HG03378 (cell line): ENCODE measurements at regions not wholly inside any gene's neighbourhood (a gene's known extent, or its start where the extent isn't known, plus 50 kb on each side); places are given as distances from the start of the nearest gene placed in this dataset.

Source experiments
- ATAC-seq: cut with Tn5 transposase; IDR thresholded peaks from one replicate; pipeline ENCODE4 v1.9.1; 2021; ENCODE audit warnings: mild to moderate bottlenecking, moderate library complexity; ENCODE audit not compliant: unreplicated experiment

GRCh38 chr3:193825617-193826016, 232.6 kb downstream of the OPA1 start:
- no peak for ATAC-seq

GRCh38 chr3:193826159-193826795, 233.3 kb downstream of the OPA1 start:
- no peak for ATAC-seq

- ATAC-seq = no peak
These were observed 234.1 kb downstream of the OPA1 start for GRCh38 chr3:193827040-193827669.

- ATAC-seq = no peak
These were observed 234.9 kb downstream of the OPA1 start for GRCh38 chr3:193827871-193828270.

- no peak for ATAC-seq
These were observed 235.5 kb downstream of the OPA1 start for GRCh38 chr3:193828477-193828876.

GRCh38 chr3:193829781-193830180, 236.8 kb downstream of the OPA1 start:
- ATAC-seq = no peak

GRCh38 chr3:193830791-193831191, 237.8 kb downstream of the OPA1 start:
- ATAC-seq = no peak

- ATAC-seq = peak; percentile 70
These were observed 238.8 kb downstream of the OPA1 start for GRCh38 chr3:193831495-193832455.

GRCh38 chr3:193832833-193833413, 239.9 kb downstream of the OPA1 start:
- no peak for ATAC-seq

- no peak for ATAC-seq
These were observed 240.6 kb downstream of the OPA1 start for GRCh38 chr3:193833592-193833991.

GRCh38 chr3:193835414-193835813, 242.4 kb downstream of the OPA1 start:
- ATAC-seq = no peak

GRCh38 chr3:193836511-193836910, 243.5 kb downstream of the OPA1 start:
- ATAC-seq = no peak

GRCh38 chr3:193836918-193837317, 243.9 kb downstream of the OPA1 start:
- ATAC-seq = no peak

GRCh38 chr3:193837347-193837827, 244.4 kb downstream of the OPA1 start:
- ATAC-seq = no peak

GRCh38 chr3:193840111-193840641, 247.2 kb downstream of the OPA1 start:
- no peak for ATAC-seq

- no peak for ATAC-seq
These were observed 248.6 kb downstream of the OPA1 start for GRCh38 chr3:193841581-193841980.

GRCh38 chr3:193842029-193842798, 249.2 kb downstream of the OPA1 start:
- peak; percentile 72 for ATAC-seq

GRCh38 chr3:193842832-193843473, 249.9 kb downstream of the OPA1 start:
- no peak for ATAC-seq

GRCh38 chr3:193843474-193844301, 250.7 kb downstream of the OPA1 start:
- ATAC-seq = no peak
